ENCODE measurements at regions not wholly inside any gene's neighbourhood (a gene's known extent, or its start where the extent isn't known, plus 50 kb on each side); places are given as distances from the start of the nearest gene placed in this dataset.

GRCh38 chr14:100440758-100441203 is 117.6 kb downstream of the SLC25A47 start:
- TF ChIP-seq CTCF (IDR thresholded peaks at IDR 0.05), result no peak
- TF ChIP-seq USF2 (CRISPR knock-in tag; IDR thresholded peaks at IDR 0.05), result no peak
- no peak for TF ChIP-seq ZNF512 (CRISPR knock-in tag; IDR thresholded peaks at IDR 0.05; ENCODE audit: borderline replicate concordance)
- no peak for TF ChIP-seq GTF2I (CRISPR knock-in tag; conservative IDR thresholded peaks at IDR 0.05)
- TF ChIP-seq NR3C1 (CRISPR knock-in tag; conservative IDR thresholded peaks at IDR 0.05; ENCODE audit: low read depth), result no peak
- TF ChIP-seq E2F1 (CRISPR knock-in tag; IDR thresholded peaks at IDR 0.05), result no peak
- TF ChIP-seq ESRRA (CRISPR knock-in tag; IDR thresholded peaks at IDR 0.05; ENCODE audit: borderline replicate concordance), result no peak
- no peak for TF ChIP-seq ETV6 (CRISPR knock-in tag; IDR thresholded peaks at IDR 0.05)
- TF ChIP-seq FOXP1 (CRISPR knock-in tag; IDR thresholded peaks at IDR 0.05; ENCODE audit: borderline replicate concordance), result no peak
- no peak for TF ChIP-seq ATF1 (CRISPR knock-in tag; IDR thresholded peaks at IDR 0.05)
- no peak for TF ChIP-seq SP1 (CRISPR knock-in tag; conservative IDR thresholded peaks at IDR 0.05)
